Endodermal cell (in vitro differentiated cells): ENCODE measurements at regions not wholly inside any gene's neighbourhood (a gene's known extent, or its start where the extent isn't known, plus 50 kb on each side); places are given as distances from the start of the nearest gene placed in this dataset.

Experiments used
- DNase-seq: peaks from one replicate; pipeline ENCODE4 v3.0.0-alpha.2; 2017
- H3K27ac ChIP-seq: 2 replicates; pipeline ENCODE4 v1.5.1; 2013; ENCODE audit warnings: mild to moderate bottlenecking, low read depth, low read length, moderate library complexity
- H3K27me3 ChIP-seq: 2 replicates; pipeline ENCODE4 v1.6.1; 2013; ENCODE audit warnings: mild to moderate bottlenecking, low read length, moderate library complexity; ENCODE audit not compliant: insufficient read depth, control insufficient read depth, poor library complexity, severe bottlenecking
- H3K36me3 ChIP-seq: 2 replicates; pipeline ENCODE4 v1.7.0; 2013; ENCODE audit warnings: mild to moderate bottlenecking, low read length, moderate library complexity; ENCODE audit not compliant: control insufficient read depth, insufficient read depth
- H3K4me1 ChIP-seq: one replicate; pipeline ENCODE4 v1.7.0; 2013; ENCODE audit warnings: low read length; ENCODE audit not compliant: control insufficient read depth, insufficient read depth
- H3K4me3 ChIP-seq: 2 replicates; pipeline ENCODE4 v1.5.1; 2013; ENCODE audit warnings: mild to moderate bottlenecking, low read length, moderate library complexity
- H3K9ac ChIP-seq: 2 replicates; pipeline ENCODE4 v1.6.1; 2013; ENCODE audit warnings: mild to moderate bottlenecking, low read length, moderate library complexity; ENCODE audit not compliant: poor library complexity, severe bottlenecking; ENCODE audit errors: extremely low read depth
- H3K9me3 ChIP-seq: 2 replicates; pipeline ENCODE4 v1.6.1; 2013; ENCODE audit warnings: mild to moderate bottlenecking, low read length, moderate library complexity; ENCODE audit not compliant: control insufficient read depth
- H3K27ac Mint-ChIP-seq: 2 replicates; pipeline ENCODE4 v1.8.0; 2020; ENCODE audit warnings: mixed read lengths
- H3K27me3 Mint-ChIP-seq: 2 replicates; pipeline ENCODE4 v1.8.0; 2021; ENCODE audit warnings: mild to moderate bottlenecking, mixed read lengths; ENCODE audit not compliant: insufficient read depth
- H3K36me3 Mint-ChIP-seq: 2 replicates; pipeline ENCODE4 v1.8.0; 2020; ENCODE audit warnings: low read depth, mixed read lengths
- H3K4me1 Mint-ChIP-seq: 2 replicates; pipeline ENCODE4 v1.8.0; 2020; ENCODE audit warnings: mixed read lengths
- H3K4me3 Mint-ChIP-seq: 2 replicates; pipeline ENCODE4 v1.8.0; 2020; ENCODE audit warnings: mild to moderate bottlenecking, moderate library complexity, mixed read lengths
- H3K9me3 Mint-ChIP-seq: 2 replicates; pipeline ENCODE4 v1.8.0; 2020; ENCODE audit warnings: mild to moderate bottlenecking, mixed read lengths
- WGBS, 2 experiments: methylation state at CpG; one replicate each; pipeline versions ENCODE4 v1.1.5 to v1.1.7; 2013; ENCODE audit warnings: missing lambda C conversion rate in 2 of 2, mixed read lengths in 1 of 2; ENCODE audit not compliant: insufficient coverage in 1 of 2, insufficient read length in 1 of 2; 5-methylcytosine and 5-hydroxymethylcytosine counted together
- TF ChIP-seq, protein P1 (sequence below): fragments of 200-600 bp; sonication (generic); conservative IDR thresholded peaks from 2 replicates; pipeline ENCODE4 v1.5.0; 2021; ENCODE audit warnings: antibody characterized with exemption, mild to moderate bottlenecking

DNA sequence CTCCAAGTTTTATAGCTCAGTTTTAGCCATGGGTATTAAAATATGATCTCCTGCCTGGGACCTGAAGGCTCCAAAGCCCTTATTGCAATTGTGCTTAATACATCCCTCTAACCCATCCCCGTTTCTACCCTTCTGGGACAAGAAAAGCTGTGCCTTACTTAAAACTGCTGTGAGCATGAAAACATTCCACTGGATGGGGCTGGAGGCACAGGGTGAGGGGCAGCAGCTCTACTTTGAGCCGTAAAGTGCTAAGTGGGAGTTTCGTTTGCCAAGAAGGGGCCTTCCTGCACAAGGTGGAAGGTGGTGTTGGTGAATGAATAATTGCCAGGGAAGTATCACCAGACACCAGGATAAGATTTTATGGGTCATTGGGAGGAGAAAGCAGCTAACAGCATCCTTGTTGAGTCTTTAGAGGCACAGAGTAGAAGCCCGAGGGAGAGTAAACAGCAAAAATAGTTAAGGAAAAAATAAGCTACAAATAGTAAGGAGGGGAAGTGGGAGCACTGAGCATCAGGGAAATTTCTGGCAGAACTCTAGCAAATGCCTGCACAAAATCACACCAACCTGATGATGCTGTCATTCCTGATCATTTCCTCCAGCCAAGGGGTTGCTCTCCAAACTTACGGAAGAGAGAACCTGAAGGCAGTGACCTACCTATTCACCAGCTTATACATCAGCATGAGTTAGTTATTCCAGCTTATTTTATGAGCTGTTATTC, 218.4 kb downstream of the MREG start:
- TF ChIP-seq, protein P1, sequence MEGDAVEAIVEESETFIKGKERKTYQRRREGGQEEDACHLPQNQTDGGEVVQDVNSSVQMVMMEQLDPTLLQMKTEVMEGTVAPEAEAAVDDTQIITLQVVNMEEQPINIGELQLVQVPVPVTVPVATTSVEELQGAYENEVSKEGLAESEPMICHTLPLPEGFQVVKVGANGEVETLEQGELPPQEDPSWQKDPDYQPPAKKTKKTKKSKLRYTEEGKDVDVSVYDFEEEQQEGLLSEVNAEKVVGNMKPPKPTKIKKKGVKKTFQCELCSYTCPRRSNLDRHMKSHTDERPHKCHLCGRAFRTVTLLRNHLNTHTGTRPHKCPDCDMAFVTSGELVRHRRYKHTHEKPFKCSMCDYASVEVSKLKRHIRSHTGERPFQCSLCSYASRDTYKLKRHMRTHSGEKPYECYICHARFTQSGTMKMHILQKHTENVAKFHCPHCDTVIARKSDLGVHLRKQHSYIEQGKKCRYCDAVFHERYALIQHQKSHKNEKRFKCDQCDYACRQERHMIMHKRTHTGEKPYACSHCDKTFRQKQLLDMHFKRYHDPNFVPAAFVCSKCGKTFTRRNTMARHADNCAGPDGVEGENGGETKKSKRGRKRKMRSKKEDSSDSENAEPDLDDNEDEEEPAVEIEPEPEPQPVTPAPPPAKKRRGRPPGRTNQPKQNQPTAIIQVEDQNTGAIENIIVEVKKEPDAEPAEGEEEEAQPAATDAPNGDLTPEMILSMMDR, result peak; percentile 76
- no peak overlapping the region for H3K9ac ChIP-seq
- H3K27me3 Mint-ChIP-seq, result no peaks in the 10 kb centered on the region
- 74 to 80% methylated on average over 4 to 5 of the region's 5 CpGs for WGBS, 2 experiments
- peaks cover 47% of the 10 kb centered on the region for H3K4me1 Mint-ChIP-seq
- H3K9me3 ChIP-seq, result no peaks in the 10 kb centered on the region
- no peaks in the 10 kb centered on the region for H3K9me3 Mint-ChIP-seq
- no peak overlapping the region for H3K4me3 Mint-ChIP-seq
- no peaks in the 10 kb centered on the region for H3K36me3 ChIP-seq
- H3K27ac ChIP-seq, result no peak overlapping the region
- peak overlapping the region; percentile 20 for H3K27ac Mint-ChIP-seq
- peak; percentile 84 for DNase-seq
- no peaks in the 10 kb centered on the region for H3K27me3 ChIP-seq
- peaks cover 11% of the 10 kb centered on the region for H3K4me1 ChIP-seq
- H3K4me3 ChIP-seq, result no peak overlapping the region
- H3K36me3 Mint-ChIP-seq, result no peaks in the 10 kb centered on the region

DNA sequence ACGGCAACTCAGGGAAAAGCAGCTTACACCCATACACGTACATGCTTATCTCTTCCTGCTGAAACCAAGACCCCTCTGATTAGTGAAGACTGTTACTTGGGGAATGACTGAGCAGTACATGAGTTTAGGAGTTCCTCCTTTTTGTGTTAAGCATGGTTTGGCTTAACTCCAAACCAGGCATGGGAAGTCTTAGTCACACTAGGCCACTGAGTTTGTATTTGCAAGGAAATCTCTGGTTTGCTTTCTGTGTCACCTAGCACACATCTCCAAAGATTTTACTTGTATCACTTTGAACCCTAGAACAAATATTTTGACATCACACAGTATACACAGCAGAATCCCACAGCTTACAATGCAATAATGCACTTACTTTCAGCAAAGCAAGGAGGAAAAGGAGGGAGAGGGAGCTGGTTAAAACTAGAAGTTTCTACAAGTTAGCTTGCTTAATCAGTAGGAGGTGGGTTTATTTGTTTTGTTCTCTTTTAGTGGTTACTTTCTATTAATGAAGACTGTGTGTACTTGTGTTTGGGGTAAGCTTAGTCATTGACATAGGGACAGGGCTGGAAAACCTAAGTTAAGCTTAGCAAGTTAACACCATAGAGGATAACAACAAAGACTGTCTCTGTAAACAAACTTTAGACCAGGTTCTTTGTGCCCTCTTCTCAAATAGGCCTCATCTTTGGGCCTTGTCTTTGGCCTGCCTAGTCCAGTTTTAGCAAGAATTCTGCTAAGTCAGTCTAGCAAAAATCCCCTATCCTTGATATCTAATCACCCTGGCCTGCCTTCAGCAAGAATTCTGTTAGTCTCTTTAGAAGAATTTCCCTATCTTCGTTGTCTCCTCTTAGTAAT, 219.4 kb downstream of the MREG start:
- Histone ChIP-seq H3K27me3 (no peaks in the 10 kb centered on the region), H3K27ac (no peak overlapping the region), H3K9me3 (no peaks in the 10 kb centered on the region), H3K9ac (no peak overlapping the region), H3K4me1 (peaks cover 11% of the 10 kb centered on the region), H3K4me3 (no peak overlapping the region), H3K36me3 (no peaks in the 10 kb centered on the region)
- H3K27me3 Mint-ChIP-seq, result no peaks in the 10 kb centered on the region
- no peaks in the 10 kb centered on the region for H3K36me3 Mint-ChIP-seq
- H3K4me1 Mint-ChIP-seq, result peaks cover 52% of the 10 kb centered on the region
- 85 to 91% methylated on average over 1 to 3 of the region's 3 CpGs for WGBS, 2 experiments
- H3K27ac Mint-ChIP-seq, result peak overlapping the region; percentile 89
- no peak for DNase-seq
- H3K9me3 Mint-ChIP-seq, result no peaks in the 10 kb centered on the region
- H3K4me3 Mint-ChIP-seq, result no peak overlapping the region
- TF ChIP-seq, protein P1, result no peak

- Histone ChIP-seq H3K27ac (no peak overlapping the region), H3K9ac (no peak overlapping the region), H3K27me3 (no peaks in the 10 kb centered on the region), H3K4me3 (no peak overlapping the region), H3K9me3 (no peaks in the 10 kb centered on the region), H3K4me1 (peaks cover 15% of the 10 kb centered on the region), H3K36me3 (no peaks in the 10 kb centered on the region)
- no peak overlapping the region for H3K4me3 Mint-ChIP-seq
- peaks cover 60% of the 10 kb centered on the region for H3K4me1 Mint-ChIP-seq
- H3K27ac Mint-ChIP-seq, result peak overlapping the region; percentile 49
- no peaks in the 10 kb centered on the region for H3K9me3 Mint-ChIP-seq
- no peaks in the 10 kb centered on the region for H3K27me3 Mint-ChIP-seq
- DNase-seq, result no peak
- H3K36me3 Mint-ChIP-seq, result no peaks in the 10 kb centered on the region
- 87 to 89% methylated on average over 4 of the region's 4 CpGs for WGBS, 2 experiments
- TF ChIP-seq, protein P1, result no peak
Measured at GRCh38 chr2:215791481-215791937, 221.8 kb downstream of the MREG start.
